OCI-LY7 (cell line): ENCODE measurements at regions not wholly inside any gene's neighbourhood (a gene's known extent, or its start where the extent isn't known, plus 50 kb on each side); places are given as distances from the start of the nearest gene placed in this dataset.

ENCODE experiments used
- BruUV-seq: library from RNA; stranded (reverse); fragments of 400-500 nt; replicated peaks from 2 replicates; lab custom pipeline; 2021; lab: Mats Ljungman, UMichigan
- CTCF ChIA-PET: fragments of 300-600 bp; sonication (Branson Sonifier 250); formaldehyde crosslinking; loops from one replicate; lab custom pipeline; 2022; ENCODE audit warnings: antibody characterized with exemption; ENCODE audit not compliant: unreplicated experiment; lab: Charles Lee
- POLR2A ChIA-PET: fragments of 300-600 bp; sonication (Branson Sonifier 250); formaldehyde crosslinking; loops from one replicate; lab custom pipeline; 2022; ENCODE audit warnings: antibody characterized with exemption; lab: Charles Lee
- DNase-seq: peaks from one replicate; pipeline ENCODE4 v3.0.0-alpha.2; 2015; ENCODE audit warnings: low spot score
- H2AFZ ChIP-seq: fragments of 200-600 bp; sonication (generic), shearing (Covaris generic); 2 replicates; pipeline ENCODE4 v1.6.1; 2014; ENCODE audit warnings: mild to moderate bottlenecking, antibody characterized with exemption, low read length, moderate library complexity
- H3K27ac ChIP-seq: fragments of 200-600 bp; sonication (generic); 2 replicates; pipeline ENCODE4 v1.5.1; 2014; ENCODE audit warnings: mixed run types, low read depth, mild to moderate bottlenecking, moderate library complexity, low read length, inconsistent platforms; ENCODE audit not compliant: poor library complexity, severe bottlenecking
- H3K36me3 ChIP-seq: fragments of 200-600 bp; sonication (generic); 2 replicates; pipeline ENCODE4 v1.6.1; 2014; ENCODE audit warnings: mild to moderate bottlenecking, antibody characterized with exemption, low read length, moderate library complexity, mixed read lengths; ENCODE audit not compliant: insufficient read depth
- H3K4me1 ChIP-seq: fragments of 200-600 bp; sonication (generic); 2 replicates; pipeline ENCODE4 v1.5.1; 2014; ENCODE audit warnings: mild to moderate bottlenecking, low read length; ENCODE audit not compliant: insufficient read depth, poor library complexity, severe bottlenecking
- H3K4me2 ChIP-seq: fragments of 200-600 bp; sonication (generic); 2 replicates; pipeline ENCODE4 v1.6.1; 2014; ENCODE audit warnings: mild to moderate bottlenecking, low read length
- H3K4me3 ChIP-seq: fragments of 200-600 bp; sonication (generic); 2 replicates; pipeline ENCODE4 v1.5.1; 2014; ENCODE audit warnings: mild to moderate bottlenecking, low read depth, low read length; ENCODE audit not compliant: poor library complexity, severe bottlenecking
- H3K79me2 ChIP-seq: fragments of 200-600 bp; sonication (generic); 2 replicates; pipeline ENCODE4 v1.6.1; 2016; ENCODE audit warnings: low read depth, mild to moderate bottlenecking, low read length, moderate library complexity, mixed read lengths; ENCODE audit not compliant: insufficient read depth
- H3K9me2 ChIP-seq: fragments of 200-600 bp; sonication (generic); 2 replicates; pipeline ENCODE4 v1.6.1; 2016; ENCODE audit warnings: mild to moderate bottlenecking, low read length, mixed read lengths; ENCODE audit not compliant: insufficient read depth
- H3K9me3 ChIP-seq: fragments of 200-600 bp; sonication (generic); 2 replicates; pipeline ENCODE4 v1.6.1; 2014; ENCODE audit warnings: mild to moderate bottlenecking, mixed run types, low read length, mixed read lengths
- H4K20me1 ChIP-seq: fragments of 200-600 bp; sonication (generic); 2 replicates; pipeline ENCODE4 v1.6.1; 2014; ENCODE audit warnings: mild to moderate bottlenecking, antibody characterized with exemption, low read length, moderate library complexity, mixed read lengths; ENCODE audit not compliant: insufficient read depth
- EZH2phosphoT487 ChIP-seq: fragments of 200-600 bp; sonication (generic); IDR thresholded peaks from 2 replicates; pipeline ENCODE4 v1.6.1; 2018; ENCODE audit warnings: low read depth, borderline replicate concordance, mild to moderate bottlenecking, mixed run types, antibody characterized with exemption, low read length, moderate library complexity, mixed read lengths
- intact Hi-C: fragments of 100-400 bp; cut with micrococcal nuclease; formaldehyde crosslinking; loops from one replicate; pipeline ENCODE4 v1.10.0; 2022; ENCODE audit not compliant: unreplicated experiment
- TF ChIP-seq, protein P1 (sequence below): fragments of 200-600 bp; sonication (generic); conservative IDR thresholded peaks from 2 replicates; pipeline ENCODE4 v1.5.1; 2014; ENCODE audit warnings: mild to moderate bottlenecking, antibody characterized with exemption, low read length, moderate library complexity, mixed read lengths

DNA sequence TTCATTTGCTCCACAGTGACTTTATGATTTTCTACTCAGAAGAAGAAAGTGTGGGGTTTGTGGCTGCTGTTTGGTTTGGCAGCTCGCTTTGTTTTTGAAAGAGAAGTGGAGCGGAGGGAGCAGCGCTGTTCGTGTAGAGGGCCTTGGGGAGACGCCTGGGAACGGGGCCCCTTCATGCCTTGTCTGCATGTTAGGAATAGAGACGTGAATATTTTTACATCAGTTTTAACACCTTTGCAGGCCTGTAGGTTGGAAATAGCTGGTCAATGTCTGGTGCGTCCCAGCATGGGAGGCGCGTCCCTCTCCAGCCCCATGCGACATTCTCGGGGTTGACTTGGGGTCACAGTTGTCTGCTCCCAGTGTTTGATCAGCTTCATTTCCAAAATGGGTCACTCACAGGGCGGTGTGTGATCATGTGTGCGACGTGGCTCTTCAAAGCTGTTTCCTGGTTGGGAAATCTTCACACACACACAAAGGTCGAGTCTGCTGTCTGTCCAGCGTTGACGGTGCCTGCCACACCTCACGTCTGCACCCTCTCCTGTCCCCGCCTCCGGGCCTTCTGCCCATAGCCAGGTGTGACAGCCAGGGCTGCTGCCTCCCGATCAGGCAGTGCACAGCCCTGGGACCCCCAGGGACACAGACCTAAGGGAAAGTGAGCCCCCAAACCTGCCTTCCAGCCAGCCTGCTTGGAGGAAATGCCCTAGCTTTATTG, 149.2 kb downstream of the PSMG1 start:
- no peaks in the 10 kb centered on the region for H3K79me2 ChIP-seq
- H3K9me3 ChIP-seq: no peaks in the 10 kb centered on the region
- no peak for DNase-seq
- no peaks in the 10 kb centered on the region for H3K36me3 ChIP-seq
- no peak overlapping the region for H2AFZ ChIP-seq
- H3K27ac ChIP-seq: no peak overlapping the region
- ChIA-PET CTCF (no interaction called here), POLR2A (no interaction called here)
- H3K4me1 ChIP-seq: no peaks in the 10 kb centered on the region
- no peaks in the 10 kb centered on the region for H4K20me1 ChIP-seq
- H3K4me3 ChIP-seq: no peak overlapping the region
- intact Hi-C loops: no loop called here
- TF ChIP-seq, protein P1, sequence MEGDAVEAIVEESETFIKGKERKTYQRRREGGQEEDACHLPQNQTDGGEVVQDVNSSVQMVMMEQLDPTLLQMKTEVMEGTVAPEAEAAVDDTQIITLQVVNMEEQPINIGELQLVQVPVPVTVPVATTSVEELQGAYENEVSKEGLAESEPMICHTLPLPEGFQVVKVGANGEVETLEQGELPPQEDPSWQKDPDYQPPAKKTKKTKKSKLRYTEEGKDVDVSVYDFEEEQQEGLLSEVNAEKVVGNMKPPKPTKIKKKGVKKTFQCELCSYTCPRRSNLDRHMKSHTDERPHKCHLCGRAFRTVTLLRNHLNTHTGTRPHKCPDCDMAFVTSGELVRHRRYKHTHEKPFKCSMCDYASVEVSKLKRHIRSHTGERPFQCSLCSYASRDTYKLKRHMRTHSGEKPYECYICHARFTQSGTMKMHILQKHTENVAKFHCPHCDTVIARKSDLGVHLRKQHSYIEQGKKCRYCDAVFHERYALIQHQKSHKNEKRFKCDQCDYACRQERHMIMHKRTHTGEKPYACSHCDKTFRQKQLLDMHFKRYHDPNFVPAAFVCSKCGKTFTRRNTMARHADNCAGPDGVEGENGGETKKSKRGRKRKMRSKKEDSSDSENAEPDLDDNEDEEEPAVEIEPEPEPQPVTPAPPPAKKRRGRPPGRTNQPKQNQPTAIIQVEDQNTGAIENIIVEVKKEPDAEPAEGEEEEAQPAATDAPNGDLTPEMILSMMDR: no peak
- no peak for TF ChIP-seq EZH2phosphoT487
- no peaks in the 10 kb centered on the region for H3K9me2 ChIP-seq
- no TSS peak for BruUV-seq
- H3K4me2 ChIP-seq: no peak overlapping the region

DNA sequence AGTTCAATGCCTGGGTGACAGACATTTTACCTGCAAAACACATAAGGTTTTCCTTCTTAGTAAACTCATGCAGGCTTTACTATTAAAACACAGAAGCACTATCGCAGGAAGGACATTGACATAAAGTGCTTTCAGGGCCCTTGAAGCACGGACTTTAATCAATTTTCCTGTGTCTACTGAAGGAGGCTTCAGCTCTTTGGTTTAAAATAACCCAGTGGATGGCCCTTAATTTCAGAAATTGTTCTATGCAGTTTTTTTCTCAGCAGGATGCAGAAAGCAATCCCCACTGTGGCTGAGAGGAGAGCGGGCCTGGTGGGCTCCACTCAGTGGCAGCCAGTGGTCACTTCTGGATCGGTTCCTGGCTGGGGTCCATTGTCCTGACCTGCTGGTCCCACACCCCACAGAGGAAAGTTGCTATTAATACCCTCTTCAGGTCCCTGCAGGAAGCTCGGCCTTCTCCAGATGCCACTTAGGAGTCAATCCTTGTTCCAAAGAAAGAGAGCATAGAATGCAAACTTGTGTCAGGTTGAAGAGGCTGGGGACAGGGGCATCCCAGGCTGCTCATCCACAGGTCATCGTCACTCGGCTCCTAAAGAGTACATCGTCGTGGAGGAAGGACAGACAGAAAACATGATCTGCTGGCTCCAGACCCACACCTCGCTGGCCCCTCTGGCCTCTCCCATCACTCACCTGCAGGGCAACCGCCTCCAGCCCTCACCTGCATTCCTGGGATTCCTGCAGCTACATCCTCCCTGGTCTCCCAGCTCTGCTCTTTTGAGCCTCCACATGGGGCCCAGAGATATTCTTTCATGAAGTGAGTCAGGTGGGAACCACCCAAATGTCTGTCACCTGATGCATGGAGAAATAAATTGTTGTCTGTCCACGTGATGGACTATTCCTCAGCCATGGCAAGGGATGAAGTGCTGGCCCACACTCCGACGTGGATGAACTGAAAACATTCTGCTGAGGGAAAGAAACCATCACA, 153.1 kb downstream of the PSMG1 start:
- DNase-seq: no peak
- Histone ChIP-seq H3K4me2 (no peak overlapping the region), H2AFZ (no peak overlapping the region), H3K79me2 (no peaks in the 10 kb centered on the region), H4K20me1 (no peaks in the 10 kb centered on the region), H3K9me2 (no peaks in the 10 kb centered on the region), H3K9me3 (peaks cover 5% of the 10 kb centered on the region; the same call in 1 of the 2 replicates), H3K4me1 (no peaks in the 10 kb centered on the region), H3K36me3 (no peaks in the 10 kb centered on the region), H3K4me3 (no peak overlapping the region), H3K27ac (no peak overlapping the region)
- CTCF ChIA-PET: no interaction called here
- intact Hi-C loops: no loop called here
- BruUV-seq: no TSS peak
- POLR2A ChIA-PET: no interaction called here
- TF ChIP-seq, protein P1: no peak
- no peak for TF ChIP-seq EZH2phosphoT487
